Left renal pelvis (tissue), 4 donors: ENCODE measurements at regions not wholly inside any gene's neighbourhood (a gene's known extent, or its start where the extent isn't known, plus 50 kb on each side); places are given as distances from the start of the nearest gene placed in this dataset.
A peak's percentile ranks its signal among the peaks of the same experiment; 100 is the strongest.

Source experiments
- DNase-seq, 4 donors: peaks; one replicate each; pipeline ENCODE4 v3.0.0-alpha.2; 2013; ENCODE audit warnings: low read depth in 4 of 4, low spot score in 3 of 4

DNA sequence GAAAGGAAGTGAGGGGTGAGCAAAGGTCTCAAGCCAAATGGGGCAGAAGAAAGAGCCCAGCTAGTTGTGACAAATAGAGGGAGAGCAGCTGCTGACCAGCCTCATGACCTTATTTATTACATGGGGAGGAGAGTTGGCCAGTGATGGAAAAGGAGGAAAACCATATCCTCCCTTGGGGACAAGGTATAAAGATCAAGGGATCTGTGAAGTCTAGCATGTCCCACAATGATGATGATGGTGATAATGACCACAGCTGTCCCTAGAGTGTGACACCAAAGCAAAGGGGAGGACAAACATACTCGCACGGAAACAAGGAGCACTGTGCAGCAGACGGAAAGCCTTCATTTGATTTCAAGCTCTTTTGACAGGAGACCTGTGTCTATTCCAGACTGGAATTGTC lies 190.4 kb upstream of the MCHR2 start:
- DNase-seq: peak in 3 of 4 donors; percentile 10 to 29 (median 21)

DNA sequence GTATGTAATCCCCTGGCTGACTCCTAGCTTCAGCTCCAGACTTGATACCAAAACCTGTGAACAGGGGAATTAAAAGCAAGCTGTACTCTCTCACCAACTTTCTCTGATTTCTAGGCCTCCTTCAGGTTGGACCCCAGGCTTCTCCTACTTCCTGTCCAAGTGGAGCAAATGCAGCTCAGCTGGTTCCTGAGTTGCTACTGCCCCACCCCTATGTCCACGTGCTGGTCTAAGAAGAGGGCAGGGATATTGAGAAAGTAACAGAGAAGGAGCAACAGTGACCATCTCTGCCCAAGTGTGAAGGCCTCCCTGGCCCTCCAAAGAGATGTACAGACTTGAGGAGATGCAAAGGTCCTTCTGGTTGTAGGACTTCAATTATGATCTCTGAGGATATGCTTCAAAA lies 188.3 kb upstream of the MCHR2 start:
- DNase-seq: no peak

DNA sequence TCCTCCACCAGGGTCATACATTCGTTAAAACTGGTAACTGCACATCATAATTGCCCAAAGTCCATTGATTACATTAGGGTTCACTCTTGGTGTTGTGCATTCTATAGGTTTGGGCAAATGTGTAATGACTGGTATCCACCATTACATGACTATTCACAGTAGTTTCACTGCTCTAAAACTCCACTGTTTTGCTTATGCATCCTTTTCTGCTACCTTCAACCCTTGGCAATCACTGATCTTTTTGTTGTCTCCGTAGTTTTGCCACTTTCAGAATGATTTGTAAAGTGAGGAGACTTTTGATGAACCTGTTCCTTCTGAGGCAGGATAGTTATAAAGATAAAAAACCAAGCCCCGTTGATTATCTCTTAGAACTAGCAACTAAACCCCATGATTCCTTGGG lies 187.3 kb upstream of the MCHR2 start:
- no peak for DNase-seq

DNA sequence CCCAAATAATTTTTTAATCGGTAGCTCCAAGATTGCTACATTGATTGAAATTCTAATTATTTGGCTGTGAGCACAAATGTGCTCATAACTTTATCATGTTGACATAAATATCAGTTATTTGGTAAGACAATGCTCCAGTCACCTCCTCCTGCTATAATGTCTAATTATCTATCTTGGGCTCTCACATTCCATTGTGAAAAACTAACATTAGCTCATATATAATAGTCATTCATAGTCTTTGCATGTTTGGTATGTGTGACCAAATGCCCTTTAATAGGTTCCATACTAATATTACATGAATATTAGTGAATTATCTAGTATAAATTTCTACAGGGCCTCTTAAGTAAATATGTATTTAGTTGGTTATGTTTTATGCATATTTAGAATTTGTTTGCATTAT lies 185.6 kb upstream of the MCHR2 start:
- DNase-seq: no peak

DNA sequence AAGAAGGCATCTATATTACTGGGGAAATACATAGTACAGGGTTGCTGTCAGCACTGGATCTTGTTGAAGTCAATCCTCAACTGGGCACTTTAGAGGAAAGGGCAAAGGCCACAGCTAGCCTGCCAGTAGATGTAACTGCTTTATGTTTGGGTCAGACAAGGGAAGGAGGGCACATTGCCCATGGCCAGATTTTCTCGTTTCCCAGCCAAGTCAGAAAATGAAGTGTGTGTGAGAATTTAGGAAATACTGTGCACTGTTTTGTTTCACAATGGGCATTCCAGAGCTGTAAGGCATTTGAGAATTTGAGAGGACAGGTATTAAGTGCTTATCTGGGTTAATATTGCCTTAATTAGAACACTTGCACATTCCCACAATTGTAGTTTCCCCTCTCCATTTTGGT lies 183.9 kb upstream of the MCHR2 start:
- no peak for DNase-seq

DNA sequence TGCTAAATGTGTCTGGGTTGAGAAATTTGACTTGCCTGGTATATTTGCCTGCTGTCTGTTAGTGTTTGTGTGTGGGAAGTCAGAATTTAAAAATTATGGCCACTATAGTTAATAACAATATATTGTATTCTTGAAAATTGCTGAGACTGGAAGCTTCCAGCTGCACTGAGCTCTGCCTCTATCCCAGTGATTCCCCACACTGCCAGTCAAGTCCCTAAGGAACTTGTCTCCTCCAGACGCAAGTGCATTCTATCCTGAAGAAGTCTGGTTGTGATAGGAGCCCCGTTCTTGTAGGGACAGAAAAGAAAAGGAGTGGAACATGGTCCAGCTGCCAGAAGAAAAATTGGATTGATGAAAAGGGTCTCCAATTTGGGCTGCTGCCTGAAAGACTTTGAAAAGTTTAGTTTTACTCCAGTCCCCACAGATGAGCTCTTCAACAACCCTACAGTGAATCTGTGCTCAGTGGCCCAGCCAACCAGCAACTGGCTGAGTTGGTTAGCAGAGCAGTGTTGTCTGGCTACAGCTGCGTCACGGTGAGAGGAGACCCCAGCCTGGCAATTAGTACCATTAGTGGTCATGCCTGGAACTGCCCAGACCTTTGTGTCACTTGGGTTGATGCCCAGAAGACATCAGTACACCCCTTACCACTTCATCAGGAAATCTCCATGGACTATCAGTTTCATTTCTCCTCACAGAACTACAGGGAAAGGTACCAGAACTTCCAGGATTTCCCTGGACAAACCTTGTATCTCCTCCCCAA lies 183.1 kb upstream of the MCHR2 start:
- DNase-seq: no peak

DNA sequence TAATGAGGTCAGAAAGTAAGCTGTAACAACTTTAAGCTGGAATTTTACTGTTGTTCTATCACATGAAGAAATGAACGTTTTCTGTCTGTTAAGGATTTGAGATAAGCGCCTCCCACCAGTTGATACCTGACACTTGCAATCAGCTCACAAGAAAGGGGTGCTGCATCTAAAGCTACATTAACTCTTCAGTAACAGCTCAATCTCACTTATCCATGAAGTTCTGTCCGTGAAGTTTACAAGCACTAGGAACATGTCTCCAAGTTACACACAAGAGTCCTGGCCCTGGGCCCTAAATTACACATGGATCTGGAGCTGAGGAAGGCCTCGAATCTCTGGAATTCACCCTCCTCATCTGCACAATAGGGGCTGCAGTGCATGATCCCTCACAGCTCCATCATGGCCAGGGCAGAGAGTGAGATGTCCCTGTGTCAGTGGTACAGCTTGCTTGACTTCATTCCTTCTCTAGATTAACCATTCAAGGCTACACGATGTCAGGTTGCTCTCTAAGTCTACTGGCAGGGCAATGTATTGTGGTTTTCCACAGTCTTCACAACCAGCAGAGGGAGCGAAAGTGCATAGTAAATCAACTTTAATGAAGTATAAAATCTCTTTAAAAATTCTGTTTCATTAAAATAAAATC lies 182.4 kb upstream of the MCHR2 start:
- peak in 3 of 4 donors; percentile 45 to 54 (median 46) for DNase-seq

DNA sequence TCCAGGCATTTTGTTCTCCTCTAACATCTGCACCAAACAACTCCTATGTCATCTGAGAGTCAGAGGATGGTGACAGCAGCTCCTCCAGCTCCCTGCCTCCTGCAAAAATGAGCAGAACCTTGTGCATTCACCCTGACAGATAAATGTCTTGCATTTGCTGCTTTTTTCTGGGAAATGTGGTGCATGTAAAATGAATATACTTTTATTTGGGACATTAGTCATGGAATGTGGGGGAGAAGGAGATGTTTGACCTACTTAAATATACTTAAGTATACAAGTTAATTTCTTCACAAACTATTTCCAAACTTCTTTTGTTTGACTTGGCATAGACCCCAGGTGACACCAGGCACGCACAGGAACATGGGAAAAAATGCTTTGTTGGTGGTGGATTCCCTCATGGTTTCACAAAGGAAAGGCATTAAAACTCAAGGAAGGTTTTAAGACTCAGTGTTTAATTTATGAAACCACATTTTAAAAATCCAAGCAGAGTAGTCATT lies 181.8 kb upstream of the MCHR2 start:
- peak; percentile 14 to 66 (median 58) for DNase-seq

DNA sequence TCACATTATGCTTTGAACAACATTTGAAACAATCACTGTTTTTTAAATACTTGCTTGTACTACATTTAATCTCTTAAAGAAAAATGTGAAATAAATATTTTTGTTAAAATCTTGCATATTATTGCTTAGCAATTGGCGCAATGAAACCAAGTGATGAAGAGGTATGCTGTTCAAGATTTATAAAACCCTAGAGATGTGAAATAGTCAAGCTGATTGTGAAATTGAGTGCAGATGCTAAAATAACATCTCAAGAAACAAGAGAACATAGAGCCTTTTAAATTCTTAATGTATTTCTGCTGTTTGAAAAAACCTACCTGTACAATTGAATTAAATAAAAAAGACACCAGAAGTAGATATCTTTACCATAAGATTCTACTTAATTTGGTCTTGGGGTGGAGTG lies 179.2 kb upstream of the MCHR2 start:
- no peak for DNase-seq

DNA sequence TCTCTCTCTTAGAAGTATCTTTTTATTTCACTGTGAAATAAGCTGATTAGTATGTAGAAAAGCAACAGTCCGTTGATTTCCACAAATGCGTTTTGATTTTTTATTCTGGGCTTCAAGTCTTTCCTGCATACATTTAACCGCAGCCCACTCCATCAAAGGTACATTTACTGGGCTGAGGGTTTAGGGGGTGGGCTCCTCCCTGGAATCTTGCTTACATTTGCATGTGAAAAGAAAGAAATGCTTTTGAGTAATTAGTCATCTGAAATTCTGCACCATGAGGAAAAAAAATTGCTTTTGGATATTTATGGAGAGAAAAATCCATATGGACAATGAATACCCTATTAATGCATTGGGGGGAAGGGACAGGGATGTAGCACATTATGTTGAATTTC lies 178.3 kb upstream of the MCHR2 start:
- no peak for DNase-seq

DNA sequence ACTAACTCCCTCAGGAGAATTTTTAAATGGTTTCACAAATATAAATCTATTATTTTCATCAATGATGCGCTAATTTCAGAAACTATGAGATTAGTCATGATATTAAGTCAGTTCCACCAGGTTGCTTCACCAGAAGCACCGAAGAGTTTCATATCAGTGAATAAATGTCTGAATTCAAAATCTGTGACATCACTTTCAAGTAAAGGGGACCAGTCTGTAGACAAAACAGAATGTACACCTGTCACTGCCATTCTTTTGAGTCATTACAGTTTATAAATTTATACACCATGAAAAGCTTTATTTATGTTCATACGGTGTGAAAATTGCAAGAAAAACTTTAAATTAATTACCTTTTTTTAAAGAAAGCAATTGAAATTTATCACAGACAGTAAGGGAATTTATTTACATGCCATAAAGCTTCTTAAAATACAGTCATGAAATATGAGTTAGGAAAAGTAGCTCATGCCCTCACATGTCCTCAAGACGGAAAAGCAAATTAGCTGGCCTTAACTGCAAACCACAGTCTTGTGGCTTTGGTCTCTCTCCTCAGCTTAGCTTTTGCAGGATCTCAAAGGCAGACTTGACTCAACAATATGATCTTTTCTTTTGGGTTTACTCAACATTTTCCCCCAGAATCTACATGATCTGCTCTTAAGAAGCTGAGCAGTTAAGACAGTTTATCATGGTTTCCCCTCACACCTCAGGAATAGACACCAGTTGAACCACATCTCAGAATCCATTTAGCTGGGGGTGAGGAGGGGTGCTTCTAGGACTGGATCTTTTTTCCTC lies 177.7 kb upstream of the MCHR2 start:
- no peak for DNase-seq

DNA sequence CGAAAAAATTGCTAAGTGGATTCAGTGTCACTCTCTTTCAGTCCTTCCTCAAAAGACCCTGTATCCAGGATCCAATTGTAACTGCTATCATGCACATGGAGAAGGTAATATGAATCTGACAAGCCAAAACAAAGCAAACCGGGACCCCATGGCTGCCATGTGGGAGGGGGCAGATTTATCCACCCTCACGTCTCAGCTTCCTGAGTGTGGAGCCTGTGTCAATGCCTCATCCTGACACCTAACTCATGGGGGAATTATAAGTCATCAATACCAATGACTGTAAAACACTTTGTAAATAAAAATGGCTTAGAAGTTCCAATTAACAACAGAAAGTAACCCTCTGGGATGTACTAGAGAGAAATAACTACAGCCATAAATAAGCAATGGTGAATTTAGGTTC lies 174.1 kb upstream of the MCHR2 start:
- no peak for DNase-seq

DNA sequence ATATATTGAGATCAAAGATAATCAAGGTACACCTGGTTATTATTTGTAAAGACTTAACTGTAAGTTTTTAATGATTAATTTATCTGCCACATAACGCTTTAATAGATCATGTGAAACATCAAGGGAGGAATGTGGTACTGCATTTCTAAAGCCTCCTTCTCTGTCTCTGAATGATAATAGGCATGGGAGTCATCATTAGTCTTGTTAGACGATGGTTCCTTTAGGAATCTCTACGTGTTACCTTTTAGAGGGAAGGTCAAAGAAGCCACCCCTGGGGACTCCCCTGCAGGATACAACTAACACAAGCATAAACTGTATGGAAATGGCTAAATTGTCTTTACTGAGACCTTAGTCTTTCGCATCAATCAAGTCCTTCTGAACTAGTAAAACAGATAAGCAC lies 173.6 kb upstream of the MCHR2 start:
- no peak for DNase-seq

DNA sequence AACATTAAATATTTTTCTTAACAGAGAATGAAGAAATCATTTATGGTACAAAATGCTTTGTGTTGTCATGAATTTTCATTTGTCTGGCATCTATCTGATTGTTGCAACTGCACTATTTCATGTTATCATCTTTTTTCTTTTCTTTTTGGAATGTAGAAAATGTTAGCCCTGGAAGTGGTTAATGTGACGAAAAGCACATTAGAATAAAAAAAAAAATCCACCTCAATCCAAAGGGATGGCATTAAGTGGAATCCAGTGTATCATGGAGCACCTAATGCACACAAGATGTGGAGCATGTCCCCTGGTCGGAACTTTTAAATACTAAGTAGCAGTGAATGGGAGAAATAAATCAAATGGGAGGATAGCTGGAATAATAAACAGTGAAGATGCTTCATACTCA lies 172.9 kb upstream of the MCHR2 start:
- no peak for DNase-seq

DNA sequence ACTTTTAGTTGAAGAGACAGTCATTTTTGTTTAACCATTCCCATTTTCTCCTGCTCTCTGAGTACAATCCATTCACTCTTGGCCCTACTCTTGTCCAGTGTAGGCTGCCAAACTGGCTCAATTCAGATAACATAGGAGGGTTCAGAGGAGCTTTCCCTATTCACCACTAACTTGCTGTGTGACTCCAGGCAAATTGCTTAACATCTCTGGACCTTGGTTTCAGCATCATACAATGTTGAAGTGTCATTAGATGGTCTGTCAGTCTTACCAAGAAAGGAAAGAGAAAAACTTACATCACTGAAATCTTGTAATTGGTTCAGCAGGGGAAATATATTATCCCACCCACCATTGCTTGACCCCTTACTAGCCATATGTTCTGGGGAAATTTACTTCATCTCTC lies 171.4 kb upstream of the MCHR2 start:
- DNase-seq: no peak

DNA sequence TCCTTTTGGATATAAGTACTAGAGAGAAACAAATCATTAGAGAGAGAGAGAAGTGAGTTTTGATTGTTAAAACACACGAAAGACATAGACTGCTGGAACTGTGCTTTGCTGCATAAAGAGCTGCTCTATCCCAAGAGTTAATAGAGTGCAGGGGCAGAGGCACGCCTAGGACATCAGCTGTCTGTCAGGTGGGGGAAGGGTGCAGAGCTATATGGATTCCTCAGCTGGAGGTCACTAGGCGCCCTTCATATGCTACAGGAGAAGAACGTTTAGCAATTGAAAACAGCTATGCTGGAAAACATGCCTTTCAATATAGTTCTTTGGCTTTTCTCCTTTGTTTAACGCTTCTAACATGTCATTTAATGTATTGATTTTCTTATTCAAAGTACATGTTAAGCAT lies 169.0 kb upstream of the MCHR2 start:
- DNase-seq: no peak

DNA sequence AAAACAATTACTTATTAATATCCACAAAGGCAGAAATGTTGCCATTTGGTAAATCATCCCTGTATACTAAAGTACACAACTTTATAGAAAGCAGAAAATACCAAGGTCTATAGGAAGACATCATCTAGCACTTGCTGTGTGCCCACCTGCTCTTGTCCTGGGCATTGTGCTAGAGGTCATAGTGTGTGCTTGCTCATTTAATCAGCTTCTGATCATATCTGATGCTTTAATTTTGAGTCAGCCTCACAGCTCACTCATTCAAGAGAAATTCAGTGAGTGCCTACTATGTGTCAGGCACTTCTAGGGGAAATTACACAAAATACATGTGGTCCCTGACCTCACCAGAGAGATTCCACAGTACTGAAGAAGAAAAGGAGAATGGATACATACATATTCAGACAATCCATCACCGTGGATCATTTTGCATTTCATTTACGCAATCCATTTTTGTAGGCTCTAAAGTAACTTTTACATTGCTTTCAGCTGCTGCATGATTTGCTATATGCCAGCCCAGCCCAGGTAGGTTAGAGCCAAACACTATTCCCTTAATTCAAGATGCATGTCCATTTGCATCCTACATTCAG lies 167.9 kb upstream of the MCHR2 start:
- no peak for DNase-seq

DNA sequence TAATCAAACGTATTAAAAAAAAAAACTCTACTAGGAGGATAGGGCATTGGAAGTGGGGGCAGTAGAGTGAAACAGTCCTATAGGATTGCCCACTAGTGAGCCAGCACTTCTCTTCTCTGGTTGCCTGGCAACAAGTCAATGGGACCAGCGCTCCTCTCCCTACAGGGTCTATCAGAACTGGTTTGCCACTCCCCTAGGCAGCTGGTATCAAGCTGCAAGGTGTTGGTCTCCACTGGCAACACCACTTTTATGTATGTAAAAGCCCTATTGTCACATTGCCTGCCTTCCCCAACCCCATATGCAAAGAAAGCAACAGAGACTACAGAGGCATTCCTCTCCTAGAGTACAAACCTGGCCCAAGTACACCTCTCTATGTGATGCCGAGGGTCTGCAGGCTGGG lies 166.9 kb upstream of the MCHR2 start:
- DNase-seq: no peak

DNA sequence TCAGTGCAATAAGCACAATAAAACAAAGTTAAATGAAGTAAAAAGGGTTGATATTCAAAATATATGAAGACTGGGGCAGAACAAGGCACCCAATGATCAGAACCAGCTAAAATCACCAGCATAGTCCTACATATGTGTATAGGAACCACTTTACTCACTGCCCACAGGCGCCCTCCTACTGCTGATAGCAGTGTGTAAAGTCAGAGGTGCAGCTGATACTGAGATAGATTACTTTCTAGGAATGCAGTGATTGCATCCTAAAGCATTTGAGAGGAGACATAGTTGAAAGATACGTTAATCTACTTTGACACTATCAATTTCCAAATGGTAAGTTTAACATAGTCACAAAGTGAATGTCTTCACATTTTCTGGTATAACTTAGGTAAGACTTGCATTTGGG lies 161.1 kb upstream of the MCHR2 start:
- DNase-seq: no peak

DNA sequence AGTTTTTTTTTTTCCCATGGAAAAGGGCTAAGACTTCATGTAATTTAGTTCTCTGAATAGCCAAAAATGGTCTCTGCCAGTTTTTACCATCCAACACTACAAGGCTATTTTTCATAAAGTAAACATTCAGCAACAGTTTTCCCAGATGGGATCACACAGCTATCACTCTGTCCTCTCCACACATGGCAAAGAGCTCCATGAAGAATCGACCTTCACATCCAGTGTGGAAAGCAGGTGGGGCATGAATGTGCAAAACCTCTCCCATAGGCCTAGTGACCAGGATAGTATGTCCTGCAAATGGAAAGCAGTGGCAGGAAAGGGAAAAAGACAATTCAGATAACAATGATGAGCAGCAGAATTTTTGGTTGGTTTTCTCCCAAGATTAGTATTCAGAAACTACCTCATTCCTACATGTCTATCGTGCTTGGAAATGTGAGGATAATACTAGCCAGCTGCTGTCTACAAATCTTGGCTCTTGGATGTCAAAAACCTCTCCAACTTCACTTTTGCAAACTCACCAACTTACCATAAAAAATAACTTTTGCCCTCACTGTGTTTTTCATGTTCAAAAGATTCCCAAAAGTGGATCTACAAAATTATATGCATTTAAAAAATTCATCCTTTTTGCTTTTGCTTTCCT lies 159.7 kb upstream of the MCHR2 start:
- no peak for DNase-seq

DNA sequence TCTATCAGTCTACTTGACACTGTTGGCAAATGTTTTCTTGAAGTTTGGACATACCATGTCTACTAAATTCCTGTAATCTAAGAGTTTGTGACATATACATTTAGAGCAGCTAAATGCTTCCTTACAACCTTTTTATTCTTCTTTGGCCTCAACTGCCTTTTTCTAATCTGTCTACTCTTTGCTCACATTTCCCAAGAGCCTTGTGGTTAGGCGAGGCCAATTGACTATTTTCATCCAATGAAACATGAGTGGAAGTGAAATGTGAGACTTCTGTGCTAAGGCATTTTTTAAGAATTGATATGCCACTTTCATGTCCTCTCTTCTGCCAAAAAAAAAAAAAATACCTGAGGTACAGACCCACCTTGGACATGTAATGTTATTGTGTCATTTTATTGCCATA lies 158.2 kb upstream of the MCHR2 start:
- no peak for DNase-seq
